CD8-positive, alpha-beta memory T cell (primary cell): ENCODE measurements at regions not wholly inside any gene's neighbourhood (a gene's known extent, or its start where the extent isn't known, plus 50 kb on each side); places are given as distances from the start of the nearest gene placed in this dataset.
A peak's percentile ranks its signal among the peaks of the same experiment; 100 is the strongest.

ENCODE experiments used
- CTCF ChIA-PET: fragments of 350-600 bp; sonication (Branson Sonifier 250); formaldehyde crosslinking; loops from one replicate; lab custom pipeline; 2021; ENCODE audit warnings: antibody characterized with exemption; lab: Charles Lee
- POLR2A ChIA-PET: fragments of 350-600 bp; sonication (Branson Sonifier 250); formaldehyde crosslinking; loops from one replicate; lab custom pipeline; 2021; ENCODE audit warnings: antibody characterized with exemption; lab: Charles Lee
- DNase-seq, 5 donors: peaks; one replicate each; pipeline versions ENCODE4 v3.0.0 to v3.0.0-alpha.2; 2020 to 2022; ENCODE audit warnings: mixed read lengths in 1 of 5
- H3K27ac ChIP-seq: one replicate; pipeline ENCODE4 v1.7.0; 2013; ENCODE audit warnings: low read depth, mild to moderate bottlenecking, low read length, moderate library complexity
- H3K27me3 ChIP-seq: 2 replicates; pipeline ENCODE4 v1.7.0; 2013; ENCODE audit warnings: low read length, mild to moderate bottlenecking; ENCODE audit not compliant: insufficient read depth, poor library complexity, severe bottlenecking
- H3K36me3 ChIP-seq: 2 replicates; pipeline ENCODE4 v1.7.0; 2013; ENCODE audit warnings: mild to moderate bottlenecking, low read length, moderate library complexity; ENCODE audit not compliant: insufficient read depth
- H3K4me1 ChIP-seq: 2 replicates; pipeline ENCODE4 v1.7.0; 2013; ENCODE audit warnings: mild to moderate bottlenecking, low read length, moderate library complexity; ENCODE audit not compliant: insufficient read depth
- H3K4me3 ChIP-seq: 2 replicates; pipeline ENCODE4 v1.7.0; 2013; ENCODE audit warnings: mild to moderate bottlenecking, low read length
- H3K9me3 ChIP-seq: 2 replicates; pipeline ENCODE4 v1.7.0; 2013; ENCODE audit warnings: mild to moderate bottlenecking, low read length
- H3K27ac Mint-ChIP-seq, 8 donors: one replicate each; pipeline ENCODE4 v1.8.0; 2020 to 2021; ENCODE audit warnings: mixed read lengths in 8 of 8, mild to moderate bottlenecking in 6 of 8, inconsistent platforms in 3 of 8, moderate library complexity in 3 of 8
- H3K27me3 Mint-ChIP-seq, 2 donors: one replicate each; pipeline ENCODE4 v1.8.0; 2020 to 2021; ENCODE audit warnings: mixed read lengths in 2 of 2, mild to moderate bottlenecking in 1 of 2, moderate library complexity in 1 of 2
- H3K36me3 Mint-ChIP-seq, 3 donors: one replicate each; pipeline ENCODE4 v1.8.0; 2020 to 2021; ENCODE audit warnings: mixed read lengths in 3 of 3, inconsistent platforms in 1 of 3, mild to moderate bottlenecking in 1 of 3
- H3K4me1 Mint-ChIP-seq, 3 donors: one replicate each; pipeline ENCODE4 v1.8.0; 2020 to 2021; ENCODE audit warnings: mixed read lengths in 3 of 3, inconsistent platforms in 1 of 3, mild to moderate bottlenecking in 1 of 3
- H3K4me3 Mint-ChIP-seq, 7 donors: one replicate each; pipeline ENCODE4 v1.8.0; 2020 to 2021; ENCODE audit warnings: mixed read lengths in 7 of 7, mild to moderate bottlenecking in 6 of 7, moderate library complexity in 4 of 7, inconsistent platforms in 2 of 7
- H3K9me3 Mint-ChIP-seq, 5 donors: one replicate each; pipeline ENCODE4 v1.8.0; 2020 to 2022; ENCODE audit warnings: mixed read lengths in 5 of 5, mild to moderate bottlenecking in 3 of 5, moderate library complexity in 2 of 5, inconsistent platforms in 1 of 5

DNA sequence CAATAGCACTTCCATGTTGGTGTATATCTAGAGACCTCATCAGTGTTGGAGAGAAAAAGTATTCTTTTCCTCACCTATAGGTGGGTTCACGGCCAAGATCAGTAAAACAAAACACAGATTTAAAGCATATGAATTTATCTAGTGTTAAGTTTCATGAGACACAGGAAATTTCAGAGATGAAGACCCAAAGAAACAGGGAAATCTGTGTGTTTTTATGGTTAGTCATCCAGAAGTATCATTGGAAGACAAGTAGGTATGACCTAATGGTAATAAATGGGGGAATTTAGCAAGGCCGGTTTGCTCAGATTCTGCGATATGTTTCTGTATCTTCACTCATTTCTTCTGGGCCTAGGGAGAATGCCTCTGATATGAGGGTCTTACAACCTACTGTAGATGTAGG is 419.6 kb upstream of the MARCKS start:
- H3K27me3 Mint-ChIP-seq = peaks cover 0 to 2% of the 10 kb centered on the region in 2 donors
- POLR2A ChIA-PET = no interaction called here
- DNase-seq = no peak
- Histone ChIP-seq H3K27me3 (no peaks in the 10 kb centered on the region), H3K36me3 (no peaks in the 10 kb centered on the region), H3K27ac (no peak overlapping the region), H3K4me1 (no peaks in the 10 kb centered on the region), H3K9me3 (no peaks in the 10 kb centered on the region), H3K4me3 (no peak overlapping the region)
- H3K27ac Mint-ChIP-seq = no peak overlapping the region
- H3K4me1 Mint-ChIP-seq = no peaks in the 10 kb centered on the region
- H3K36me3 Mint-ChIP-seq = no peaks in the 10 kb centered on the region
- H3K4me3 Mint-ChIP-seq = no peak overlapping the region
- peaks cover 0 to 5% (median 0%) of the 10 kb centered on the region in 5 donors for H3K9me3 Mint-ChIP-seq
- CTCF ChIA-PET = no interaction called here

DNA sequence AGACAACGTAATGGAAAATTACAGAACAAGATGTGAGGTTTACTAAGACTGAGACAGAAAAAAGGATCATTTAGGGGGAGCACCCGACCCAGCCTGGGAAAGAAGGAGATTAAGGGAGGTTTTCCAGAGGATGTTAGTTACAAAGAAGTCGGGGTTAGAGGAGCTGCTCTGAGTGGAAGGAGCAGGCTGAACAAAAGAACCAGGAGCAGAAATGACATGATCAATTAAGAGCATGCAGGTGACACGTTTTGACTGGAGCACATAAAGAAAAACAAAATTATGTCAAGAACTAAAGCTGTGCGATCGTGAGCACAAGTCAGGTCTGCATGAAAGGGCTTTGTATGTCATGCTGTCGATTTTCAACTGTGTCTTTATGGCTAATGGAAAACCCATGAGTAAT is 417.3 kb upstream of the MARCKS start:
- Mint-ChIP-seq H3K9me3 (peaks cover 0 to 6% (median 1%) of the 10 kb centered on the region in 5 donors), H3K4me3 (no peak overlapping the region), H3K27me3 (peaks cover 0 to 2% of the 10 kb centered on the region in 2 donors), H3K36me3 (no peaks in the 10 kb centered on the region), H3K27ac (no peak overlapping the region), H3K4me1 (no peaks in the 10 kb centered on the region)
- H3K27me3 ChIP-seq = no peaks in the 10 kb centered on the region
- no peaks in the 10 kb centered on the region for H3K4me1 ChIP-seq
- H3K27ac ChIP-seq = no peak overlapping the region
- H3K9me3 ChIP-seq = no peaks in the 10 kb centered on the region
- POLR2A ChIA-PET = no interaction called here
- H3K4me3 ChIP-seq = no peak overlapping the region
- no peaks in the 10 kb centered on the region for H3K36me3 ChIP-seq
- no peak for DNase-seq
- CTCF ChIA-PET = no interaction called here

DNA sequence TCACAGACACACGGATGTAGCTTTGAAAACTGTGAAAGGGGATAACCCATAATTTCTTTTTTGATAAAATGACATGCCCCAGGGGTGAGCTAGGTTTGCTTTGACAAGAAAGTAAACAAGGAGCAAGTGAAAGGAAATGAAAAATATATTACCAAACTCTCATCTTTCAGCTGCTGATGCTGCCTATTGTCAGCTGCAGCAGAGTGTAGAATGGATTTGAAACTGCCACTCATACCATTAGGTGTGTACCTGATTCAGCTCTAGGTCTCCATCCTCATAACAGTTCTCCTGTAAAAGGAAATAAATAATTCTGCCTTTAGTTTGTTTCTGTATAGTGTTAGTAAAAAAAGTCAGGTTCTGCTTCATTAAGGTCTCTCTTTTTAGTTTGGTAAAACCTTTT is 415.1 kb upstream of the MARCKS start:
- ChIA-PET CTCF (no interaction called here), POLR2A (no interaction called here)

DNA sequence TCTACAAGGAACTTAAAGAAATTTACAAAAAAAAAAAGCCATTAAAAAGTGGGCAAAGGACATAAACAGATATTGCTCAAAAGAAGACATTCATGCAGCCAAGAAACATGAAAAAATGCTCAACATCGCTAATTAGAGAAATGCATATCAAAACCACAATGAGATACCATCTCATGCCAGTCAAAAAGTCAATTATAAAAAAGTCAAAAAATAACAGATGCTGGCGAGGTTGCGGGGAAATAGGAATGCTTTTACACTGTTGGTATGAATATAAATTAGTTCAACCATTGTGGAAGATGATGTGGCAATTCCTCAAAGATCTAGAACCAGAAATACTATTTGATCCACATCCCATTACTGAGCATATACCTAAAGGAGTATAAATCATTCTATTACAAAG is 411.9 kb upstream of the MARCKS start:
- H3K4me1 ChIP-seq = no peaks in the 10 kb centered on the region
- no peaks in the 10 kb centered on the region for H3K9me3 ChIP-seq
- Mint-ChIP-seq H3K4me3 (no peak overlapping the region), H3K4me1 (no peaks in the 10 kb centered on the region), H3K27ac (no peak overlapping the region), H3K36me3 (no peaks in the 10 kb centered on the region), H3K27me3 (peaks cover 0 to 2% of the 10 kb centered on the region in 2 donors), H3K9me3 (peaks cover 0 to 10% (median 3%) of the 10 kb centered on the region in 5 donors)
- no peak overlapping the region for H3K4me3 ChIP-seq
- no peaks in the 10 kb centered on the region for H3K36me3 ChIP-seq
- no peak for DNase-seq
- ChIA-PET POLR2A (no interaction called here), CTCF (no interaction called here)
- no peak overlapping the region for H3K27ac ChIP-seq
- H3K27me3 ChIP-seq = no peaks in the 10 kb centered on the region

More for the DNA sequence above, 415.1 kb upstream of the MARCKS start:
- DNase-seq = no peak
- Mint-ChIP-seq H3K27ac (no peak overlapping the region), H3K9me3 (peaks cover 0 to 8% (median 3%) of the 10 kb centered on the region in 5 donors), H3K27me3 (peaks cover 0 to 2% of the 10 kb centered on the region in 2 donors), H3K36me3 (no peaks in the 10 kb centered on the region), H3K4me3 (no peak overlapping the region), H3K4me1 (no peaks in the 10 kb centered on the region)
- Histone ChIP-seq H3K27me3 (no peaks in the 10 kb centered on the region), H3K36me3 (no peaks in the 10 kb centered on the region), H3K27ac (no peak overlapping the region), H3K9me3 (no peaks in the 10 kb centered on the region), H3K4me3 (no peak overlapping the region), H3K4me1 (no peaks in the 10 kb centered on the region)

DNA sequence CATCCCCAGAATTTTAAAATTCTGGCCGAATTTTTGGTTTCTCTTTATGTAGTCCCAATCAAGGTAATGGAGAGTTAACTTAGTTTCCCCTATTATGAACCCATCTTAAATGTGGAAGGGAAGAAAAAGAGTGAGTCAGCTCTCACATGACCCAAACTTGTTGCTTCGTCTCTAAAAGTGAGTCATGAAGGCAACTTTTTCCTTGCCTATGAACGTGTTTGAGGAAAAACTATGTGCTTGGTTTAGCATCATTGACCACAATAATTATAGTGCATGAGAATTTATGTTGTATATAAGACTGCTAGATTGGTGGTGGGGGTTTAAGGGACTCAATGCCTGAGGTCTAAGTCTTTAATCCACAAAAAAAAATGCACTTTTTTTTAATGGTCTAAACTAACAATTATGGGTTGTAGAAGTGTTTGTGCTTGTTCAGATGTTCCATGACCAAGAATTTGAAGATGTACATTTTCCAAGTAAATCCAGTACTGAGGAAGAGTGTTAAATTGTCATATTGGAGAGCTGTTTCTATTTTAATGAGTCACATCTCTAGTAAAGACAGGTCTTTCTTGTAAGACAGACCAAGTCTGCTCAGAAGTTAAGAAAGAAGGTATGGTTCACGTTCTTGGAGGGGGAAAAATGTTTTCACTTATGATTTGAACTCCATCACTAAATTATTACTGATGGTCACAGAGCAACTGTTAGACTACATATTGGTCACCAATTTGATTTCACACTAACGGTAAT is 409.9 kb upstream of the MARCKS start:
- DNase-seq = no peak
- no peaks in the 10 kb centered on the region for H3K4me1 ChIP-seq
- no peaks in the 10 kb centered on the region for H3K27me3 Mint-ChIP-seq
- H3K36me3 Mint-ChIP-seq = no peaks in the 10 kb centered on the region
- H3K27me3 ChIP-seq = no peaks in the 10 kb centered on the region
- CTCF ChIA-PET = no interaction called here
- H3K9me3 ChIP-seq = no peaks in the 10 kb centered on the region
- POLR2A ChIA-PET = no interaction called here
- peaks cover 0 to 10% (median 3%) of the 10 kb centered on the region in 5 donors for H3K9me3 Mint-ChIP-seq
- no peaks in the 10 kb centered on the region for H3K36me3 ChIP-seq
- H3K4me1 Mint-ChIP-seq = no peaks in the 10 kb centered on the region
- no peak overlapping the region for H3K4me3 Mint-ChIP-seq
- no peak overlapping the region for H3K27ac ChIP-seq
- peak overlapping the region in 1 of 8 donors; percentile 32 for H3K27ac Mint-ChIP-seq
- no peak overlapping the region for H3K4me3 ChIP-seq

DNA sequence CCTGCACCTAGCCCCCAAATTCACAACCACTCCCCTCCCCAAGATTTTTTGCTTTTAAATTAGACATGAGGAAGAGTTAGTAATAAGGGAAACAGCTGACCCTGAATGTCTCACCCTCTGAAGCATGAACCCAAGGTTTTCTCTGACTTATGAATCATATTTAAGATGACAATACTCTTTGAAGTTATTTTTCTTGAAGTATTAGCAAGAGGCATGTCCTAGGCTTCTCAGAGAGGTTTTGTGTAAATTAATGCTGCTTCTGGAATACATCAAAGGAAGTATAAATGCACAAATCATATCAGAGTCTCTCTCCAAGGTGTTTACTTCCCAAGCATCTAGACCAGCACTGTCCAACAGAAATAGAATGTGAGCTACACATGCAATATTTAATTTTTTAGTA is 408.1 kb upstream of the MARCKS start:
- peaks cover 0 to under 1% of the 10 kb centered on the region in 2 donors for H3K27me3 Mint-ChIP-seq
- Histone ChIP-seq H3K27me3 (no peaks in the 10 kb centered on the region), H3K9me3 (no peaks in the 10 kb centered on the region), H3K36me3 (no peaks in the 10 kb centered on the region), H3K4me3 (no peak overlapping the region), H3K27ac (no peak overlapping the region), H3K4me1 (no peaks in the 10 kb centered on the region)
- ChIA-PET CTCF (no interaction called here), POLR2A (no interaction called here)
- H3K36me3 Mint-ChIP-seq = no peaks in the 10 kb centered on the region
- no peaks in the 10 kb centered on the region for H3K4me1 Mint-ChIP-seq
- DNase-seq = no peak
- H3K9me3 Mint-ChIP-seq = peaks cover 0 to 10% (median 0%) of the 10 kb centered on the region in 5 donors
- H3K4me3 Mint-ChIP-seq = no peak overlapping the region
- H3K27ac Mint-ChIP-seq = peak overlapping the region in 1 of 8 donors; percentile 26

GRCh38 chr6:113450061-113450465 is 407.1 kb upstream of the MARCKS start:
- Histone ChIP-seq H3K27ac (no peak overlapping the region), H3K4me1 (no peaks in the 10 kb centered on the region), H3K4me3 (no peak overlapping the region), H3K36me3 (no peaks in the 10 kb centered on the region), H3K27me3 (no peaks in the 10 kb centered on the region), H3K9me3 (no peaks in the 10 kb centered on the region)
- H3K4me1 Mint-ChIP-seq = no peaks in the 10 kb centered on the region
- H3K9me3 Mint-ChIP-seq = peaks cover 0 to 6% (median 0%) of the 10 kb centered on the region in 5 donors
- DNase-seq = no peak
- no peak overlapping the region for H3K27ac Mint-ChIP-seq
- peaks cover 0 to 2% of the 10 kb centered on the region in 2 donors for H3K27me3 Mint-ChIP-seq
- no peak overlapping the region for H3K4me3 Mint-ChIP-seq
- ChIA-PET CTCF (no interaction called here), POLR2A (no interaction called here)
- H3K36me3 Mint-ChIP-seq = no peaks in the 10 kb centered on the region

DNA sequence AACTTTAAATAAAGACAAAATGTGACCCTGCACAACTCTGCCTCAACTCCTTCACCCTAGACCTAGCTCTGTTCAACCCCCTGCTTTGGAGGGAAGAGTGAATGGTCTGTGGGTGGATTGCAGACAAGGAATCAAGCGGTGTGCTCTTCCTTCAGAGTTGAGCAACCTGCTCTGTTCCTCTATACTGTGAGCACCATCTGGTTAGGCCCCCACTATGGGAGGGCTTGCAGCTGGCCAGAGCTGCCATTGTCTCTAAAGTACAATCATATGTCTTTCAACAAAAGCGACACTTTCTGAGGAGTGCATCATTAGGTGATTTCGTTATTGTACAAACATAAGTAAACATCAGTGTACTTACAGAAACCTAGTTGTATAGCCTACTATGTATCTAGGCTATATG is 406.1 kb upstream of the MARCKS start:
- Histone ChIP-seq H3K36me3 (no peaks in the 10 kb centered on the region), H3K27ac (no peak overlapping the region), H3K27me3 (no peaks in the 10 kb centered on the region), H3K4me3 (no peak overlapping the region), H3K9me3 (no peaks in the 10 kb centered on the region), H3K4me1 (no peaks in the 10 kb centered on the region)
- Mint-ChIP-seq H3K4me1 (no peaks in the 10 kb centered on the region), H3K9me3 (peaks cover 0 to 2% (median 1%) of the 10 kb centered on the region in 5 donors), H3K27me3 (peaks cover 0 to 3% of the 10 kb centered on the region in 2 donors), H3K36me3 (no peaks in the 10 kb centered on the region), H3K4me3 (no peak overlapping the region), H3K27ac (no peak overlapping the region)
- CTCF ChIA-PET = no interaction called here
- no peak for DNase-seq
- POLR2A ChIA-PET = no interaction called here
